ENCODE measurements at regions not wholly inside any gene's neighbourhood (a gene's known extent, or its start where the extent isn't known, plus 50 kb on each side); places are given as distances from the start of the nearest gene placed in this dataset.
"Not testable (repeated sequence)": the region's sequence is repeated elsewhere in the genome, so short reads cannot be mapped to it uniquely, and the experiment has no call there.

DNA sequence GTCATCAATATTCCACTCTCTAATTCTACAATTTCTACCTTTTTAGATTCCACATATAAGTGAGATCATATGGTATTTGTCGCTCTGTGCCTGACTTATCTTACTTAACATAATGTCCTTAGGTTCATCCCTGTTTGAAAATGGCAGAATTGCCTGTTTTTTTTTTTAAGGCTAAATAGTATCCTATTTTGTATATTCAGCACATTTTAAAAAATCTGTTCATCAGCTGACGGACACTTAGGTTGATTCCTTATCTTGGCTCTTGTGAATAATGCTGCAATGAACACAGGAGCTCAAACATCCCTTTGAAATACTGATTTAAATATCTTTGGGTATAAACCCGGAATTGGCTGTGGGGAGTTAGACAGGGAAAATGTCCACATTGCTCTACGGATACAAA is 326.7 kb upstream of the THBS1 start:
- no peaks in the 10 kb centered on the region for H3K9me3 ChIP-seq (ENCODE audit: low read depth)
- WGBS, 2 experiments (ENCODE audit: low coverage in 1 of 2, low lambda C conversion rate in 2 of 2, missing lambda C conversion rate in 2 of 2): 95% methylated on average over 4 of the region's 4 CpGs
- H3K27ac ChIP-seq: no peak overlapping the region

DNA sequence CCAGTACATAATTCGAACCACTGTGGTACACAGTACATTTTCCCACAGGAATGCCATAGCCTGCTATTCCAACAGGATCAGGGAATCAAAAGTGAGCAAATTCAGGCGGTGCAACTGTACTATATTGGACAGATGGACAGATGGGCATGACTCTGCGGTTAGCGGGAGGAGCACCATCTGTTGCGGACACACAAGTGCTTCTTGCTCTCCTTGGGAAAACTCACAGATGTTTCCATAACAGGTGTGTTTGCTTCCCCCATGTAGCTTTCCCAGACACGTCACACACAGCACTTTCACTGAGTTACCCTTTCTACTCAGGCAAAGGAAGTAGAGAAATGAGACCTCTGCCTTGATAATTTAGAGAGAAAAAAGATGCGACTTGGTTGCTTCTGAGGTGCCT is 325.1 kb upstream of the THBS1 start:
- peaks cover 7% of the 10 kb centered on the region; the same call in 1 of the 2 replicates for H3K79me2 ChIP-seq (ENCODE audit: insufficient read depth)
- DNase-seq: no peak
- no peaks in the 10 kb centered on the region for H4K20me1 ChIP-seq (ENCODE audit: insufficient read depth)
- peaks cover 33% of the 10 kb centered on the region for H3F3A ChIP-seq (ENCODE audit: insufficient read depth)
- H3K4me3 ChIP-seq: no peak overlapping the region
- in situ Hi-C loops (cut with MboI): no loop called here
- 96 to 100% methylated on average over 7 of the region's 7 CpGs for WGBS, 2 experiments (ENCODE audit: low coverage in 1 of 2, low lambda C conversion rate in 2 of 2, missing lambda C conversion rate in 2 of 2)
- peaks cover 22% of the 10 kb centered on the region for H3K4me1 ChIP-seq (ENCODE audit: insufficient read depth)
- H2AFZ ChIP-seq: no peak overlapping the region
- H3K27ac ChIP-seq: no peak overlapping the region
- no peaks in the 10 kb centered on the region; the same call in 1 of the 2 replicates for H3K9me2 ChIP-seq (ENCODE audit: insufficient read depth)
- no peak overlapping the region for H3K4me2 ChIP-seq (ENCODE audit: unreplicated experiment)
- H3K27me3 ChIP-seq (replicated peaks; ENCODE audit: insufficient read depth): no peaks in the 10 kb centered on the region
- H3K9ac ChIP-seq: no peak overlapping the region
- TF ChIP-seq EZH2 (IDR thresholded peaks at IDR 0.05; ENCODE audit: insufficient read depth, poor library complexity, severe bottlenecking) (no peak), EZH2phosphoT487 (IDR thresholded peaks at IDR 0.05; ENCODE audit: insufficient read depth, low read depth) (no peak)
- no peaks in the 10 kb centered on the region for H3K36me3 ChIP-seq (ENCODE audit: low read depth)
- H3K9me3 ChIP-seq (ENCODE audit: low read depth): no peaks in the 10 kb centered on the region

More for the DNA sequence above, 326.7 kb upstream of the THBS1 start:
- H3K4me1 ChIP-seq (ENCODE audit: insufficient read depth): peaks cover 20% of the 10 kb centered on the region
- no peak overlapping the region for H2AFZ ChIP-seq
- peaks cover 37% of the 10 kb centered on the region for H3F3A ChIP-seq (ENCODE audit: insufficient read depth)
- H3K9ac ChIP-seq: no peak overlapping the region
- H3K36me3 ChIP-seq (ENCODE audit: low read depth): no peaks in the 10 kb centered on the region
- no peaks in the 10 kb centered on the region for H3K79me2 ChIP-seq (ENCODE audit: insufficient read depth)
- no peaks in the 10 kb centered on the region; the same call in 1 of the 2 replicates for H3K9me2 ChIP-seq (ENCODE audit: insufficient read depth)
- no peak overlapping the region for H3K4me3 ChIP-seq
- no peak for DNase-seq
- TF ChIP-seq EZH2 (IDR thresholded peaks at IDR 0.05; ENCODE audit: insufficient read depth, poor library complexity, severe bottlenecking): no peak
- TF ChIP-seq EZH2phosphoT487 (IDR thresholded peaks at IDR 0.05; ENCODE audit: insufficient read depth, low read depth): no peak
- H3K27me3 ChIP-seq (replicated peaks; ENCODE audit: insufficient read depth): no peaks in the 10 kb centered on the region
- H3K4me2 ChIP-seq (ENCODE audit: unreplicated experiment): no peak overlapping the region
- in situ Hi-C loops (cut with MboI): no loop called here
- H4K20me1 ChIP-seq (ENCODE audit: insufficient read depth): no peaks in the 10 kb centered on the region

DNA sequence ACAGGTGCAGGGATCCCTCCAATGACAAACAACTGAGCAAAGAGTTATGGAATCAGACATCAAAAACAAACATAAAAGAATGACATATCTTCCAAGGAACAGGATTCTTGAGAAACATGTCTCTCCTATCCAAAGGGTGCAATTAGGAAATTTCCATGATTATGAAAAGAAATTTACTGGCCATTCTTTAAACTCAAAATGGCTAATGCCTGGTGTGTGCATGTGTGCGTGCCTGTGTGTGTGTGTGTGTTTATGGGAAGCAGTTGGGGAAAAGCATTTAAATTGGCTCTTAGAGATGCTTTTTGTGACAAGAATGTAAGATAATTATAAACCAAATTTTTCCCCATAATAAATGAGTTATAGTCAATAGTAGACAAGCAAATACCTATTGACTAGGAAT is 320.5 kb upstream of the THBS1 start:
- WGBS, 2 experiments (ENCODE audit: low coverage in 1 of 2, low lambda C conversion rate in 2 of 2, missing lambda C conversion rate in 2 of 2): 100% methylated on average over 1 of the region's 1 CpG
- Histone ChIP-seq H3K9ac (no peak overlapping the region), H3F3A (ENCODE audit: insufficient read depth) (peaks cover 53% of the 10 kb centered on the region), H3K9me2 (ENCODE audit: insufficient read depth) (no peaks in the 10 kb centered on the region), H3K27ac (peak overlapping the region; percentile 89), H3K4me1 (ENCODE audit: insufficient read depth) (peaks cover 32% of the 10 kb centered on the region), H3K9me3 (ENCODE audit: low read depth) (no peaks in the 10 kb centered on the region), H3K27me3 (replicated peaks; ENCODE audit: insufficient read depth) (no peaks in the 10 kb centered on the region), H3K36me3 (ENCODE audit: low read depth) (no peaks in the 10 kb centered on the region), H3K4me3 (no peak overlapping the region), H3K4me2 (ENCODE audit: unreplicated experiment) (no peak overlapping the region), H4K20me1 (ENCODE audit: insufficient read depth) (no peaks in the 10 kb centered on the region), H3K79me2 (ENCODE audit: insufficient read depth) (peaks cover 15% of the 10 kb centered on the region; the same call in 1 of the 2 replicates), H2AFZ (no peak overlapping the region)
- no peak for DNase-seq
- no peak for TF ChIP-seq EZH2 (IDR thresholded peaks at IDR 0.05; ENCODE audit: insufficient read depth, poor library complexity, severe bottlenecking)
- no peak for TF ChIP-seq EZH2phosphoT487 (IDR thresholded peaks at IDR 0.05; ENCODE audit: insufficient read depth, low read depth)
- in situ Hi-C loops (cut with MboI): no loop called here

DNA sequence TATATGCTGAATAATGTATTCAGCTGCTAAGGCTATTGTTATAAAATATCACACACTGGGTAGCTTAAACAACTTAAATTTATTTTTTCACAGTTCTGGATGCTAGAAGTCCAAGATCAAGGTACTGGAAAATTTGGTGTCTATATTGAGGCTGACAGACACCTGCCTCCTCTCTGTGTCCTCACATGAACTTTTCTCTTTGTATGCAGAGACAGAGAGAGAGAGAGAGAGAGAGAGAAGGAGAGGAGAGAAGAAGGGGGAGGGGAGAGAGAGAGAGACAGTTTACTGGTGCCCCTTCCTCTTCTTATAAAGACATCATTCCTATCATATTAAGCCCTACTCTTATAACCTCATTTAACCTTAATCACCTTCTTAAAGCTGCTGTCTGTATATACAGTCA is 320.1 kb upstream of the THBS1 start:
- H3K4me2 ChIP-seq (ENCODE audit: unreplicated experiment): peak overlapping the region; percentile 36
- H4K20me1 ChIP-seq (ENCODE audit: insufficient read depth): no peaks in the 10 kb centered on the region
- H3K4me3 ChIP-seq: no peak overlapping the region
- no peak overlapping the region for H2AFZ ChIP-seq
- no peak for DNase-seq
- in situ Hi-C loops (cut with MboI): no loop called here
- no peak for TF ChIP-seq EZH2 (IDR thresholded peaks at IDR 0.05; ENCODE audit: insufficient read depth, poor library complexity, severe bottlenecking)
- peaks cover 32% of the 10 kb centered on the region for H3K4me1 ChIP-seq (ENCODE audit: insufficient read depth)
- peak overlapping the region; percentile 89 for H3K27ac ChIP-seq
- no peaks in the 10 kb centered on the region for H3K27me3 ChIP-seq (replicated peaks; ENCODE audit: insufficient read depth)
- no peaks in the 10 kb centered on the region for H3K9me2 ChIP-seq (ENCODE audit: insufficient read depth)
- H3F3A ChIP-seq (ENCODE audit: insufficient read depth): peaks cover 53% of the 10 kb centered on the region
- H3K9ac ChIP-seq: peak overlapping the region; percentile 61; the same call in 1 of the 2 replicates
- H3K36me3 ChIP-seq (ENCODE audit: low read depth): no peaks in the 10 kb centered on the region
- H3K79me2 ChIP-seq (ENCODE audit: insufficient read depth): peaks cover 15% of the 10 kb centered on the region; the same call in 1 of the 2 replicates
- H3K9me3 ChIP-seq (ENCODE audit: low read depth): no peaks in the 10 kb centered on the region

DNA sequence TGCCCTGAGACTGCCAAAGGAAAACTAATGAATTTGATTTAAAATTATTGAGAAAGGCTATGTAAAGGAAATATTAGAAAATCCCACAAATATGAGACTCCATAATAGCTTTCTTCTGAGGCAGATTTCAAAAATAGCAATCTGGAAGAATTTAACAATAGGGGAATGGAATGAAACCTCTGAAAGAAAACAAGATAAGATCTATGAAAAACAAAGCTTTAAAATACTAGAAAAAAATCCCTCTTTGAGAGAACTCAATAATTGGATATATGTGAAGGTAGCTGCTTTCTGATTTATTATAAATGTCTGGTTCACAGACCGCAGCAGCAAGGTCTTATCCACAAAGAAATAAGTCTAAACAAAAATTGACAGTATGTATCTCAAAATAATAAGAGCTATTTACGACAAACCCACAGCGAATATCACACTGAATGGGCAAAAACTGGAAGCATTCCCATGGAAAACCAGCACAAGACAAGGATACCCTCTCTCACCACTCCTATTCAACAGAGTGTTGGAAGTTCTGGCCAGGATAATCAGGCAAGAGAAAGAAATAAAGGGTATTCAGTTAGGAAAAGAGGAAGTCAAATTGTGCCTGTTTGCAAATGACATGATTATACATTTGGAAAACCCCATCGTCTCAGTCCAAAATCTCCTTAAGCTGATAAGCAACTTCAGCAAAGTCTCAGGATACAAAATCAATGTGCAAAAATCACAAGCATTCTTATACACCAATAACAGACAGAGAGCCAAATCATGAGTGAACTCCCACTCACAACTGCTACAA is 319.3 kb upstream of the THBS1 start:
- peak overlapping the region; percentile 61 for H3K9ac ChIP-seq

More for the DNA sequence above, 319.3 kb upstream of the THBS1 start:
- WGBS, 2 experiments (ENCODE audit: low coverage in 1 of 2, low lambda C conversion rate in 2 of 2, missing lambda C conversion rate in 2 of 2): 81% methylated on average over 4 of the region's 4 CpGs
- H3K9me3 ChIP-seq (ENCODE audit: low read depth); in situ Hi-C loops (cut with MboI); H3K27me3 ChIP-seq (replicated peaks; ENCODE audit: insufficient read depth); H3K36me3 ChIP-seq (ENCODE audit: low read depth); H4K20me1 ChIP-seq (ENCODE audit: insufficient read depth); H3K9me2 ChIP-seq (ENCODE audit: insufficient read depth); H3K4me3 ChIP-seq; H2AFZ ChIP-seq: not testable (repeated sequence)
- H3K4me2 ChIP-seq (ENCODE audit: unreplicated experiment): peak overlapping the region; percentile 36
- peaks cover 55% of the 10 kb centered on the region for H3F3A ChIP-seq (ENCODE audit: insufficient read depth)
- H3K27ac ChIP-seq: peak overlapping the region; percentile 89
- peaks cover 15% of the 10 kb centered on the region; the same call in 1 of the 2 replicates for H3K79me2 ChIP-seq (ENCODE audit: insufficient read depth)
- peaks cover 34% of the 10 kb centered on the region for H3K4me1 ChIP-seq (ENCODE audit: insufficient read depth)
- DNase-seq: peak; percentile 33
